Small intestine (tissue), 7 donors: ENCODE measurements at regions not wholly inside any gene's neighbourhood (a gene's known extent, or its start where the extent isn't known, plus 50 kb on each side); places are given as distances from the start of the nearest gene placed in this dataset.

Experiments
- DNase-seq, 2 donors: peaks; one replicate each; pipeline versions ENCODE4 v3.0.0 to v3.0.0-alpha.2; 2013
- FAIRE-seq: peaks from 2 replicates; lab custom pipeline; 2012; peaks lifted over from hg19 to GRCh38; lab: Jason Lieb, UNC
- H3K27ac ChIP-seq, 3 donors: one replicate each; pipeline ENCODE4 v1.5.1; 2013; ENCODE audit warnings: low read length in 2 of 3, mild to moderate bottlenecking in 2 of 3, control low read depth in 1 of 3, inconsistent platforms in 1 of 3, low read depth in 1 of 3, moderate library complexity in 1 of 3
- H3K27me3 ChIP-seq, 3 donors: one replicate each; pipeline ENCODE4 v1.6.1; 2013; ENCODE audit warnings: low read length in 3 of 3, inconsistent platforms in 1 of 3; ENCODE audit not compliant: control insufficient read depth in 3 of 3, insufficient read depth in 3 of 3
- H3K36me3 ChIP-seq, 3 donors: one replicate each; pipeline ENCODE4 v1.6.1; 2013; ENCODE audit warnings: low read length in 3 of 3, inconsistent platforms in 1 of 3, low read depth in 1 of 3, mild to moderate bottlenecking in 1 of 3, moderate library complexity in 1 of 3; ENCODE audit not compliant: control insufficient read depth in 3 of 3, insufficient read depth in 2 of 3
- H3K4me1 ChIP-seq, 3 donors: one replicate each; pipeline ENCODE4 v1.6.1; 2013; ENCODE audit warnings: low read length in 2 of 3, inconsistent platforms in 1 of 3, low read depth in 1 of 3, mild to moderate bottlenecking in 1 of 3, moderate library complexity in 1 of 3; ENCODE audit not compliant: control insufficient read depth in 3 of 3, insufficient read depth in 2 of 3
- H3K4me3 ChIP-seq, 3 donors: one replicate each; pipeline ENCODE4 v1.5.1; 2013; ENCODE audit warnings: low read length in 3 of 3, control low read depth in 1 of 3, inconsistent platforms in 1 of 3, low read depth in 1 of 3, mild to moderate bottlenecking in 1 of 3, moderate library complexity in 1 of 3
- H3K9me3 ChIP-seq, 2 donors: one replicate each; pipeline ENCODE4 v1.6.1; 2013; ENCODE audit warnings: low read depth in 1 of 2, low read length in 1 of 2; ENCODE audit not compliant: control insufficient read depth in 2 of 2, insufficient read depth in 1 of 2
- WGBS, 3 donors: extraction: QIAGEN DNeasy Blood & Tissue Kit; methylation state at CpG; one replicate each; pipeline ENCODE4 v1.1.7; 2013; 5-methylcytosine and 5-hydroxymethylcytosine counted together
- donor health status: healthy with polysubstance abuse.
- donor health status: control.
- donor health status: control.
- donor health status: Bipolar disorder and iron deficiency.
- donor health status: healthy.

- no peaks in the 10 kb centered on the region for H3K27me3 ChIP-seq
- peaks cover 0 to 3% (median 2%) of the 10 kb centered on the region in 3 donors for H3K4me1 ChIP-seq
- no peaks in the 10 kb centered on the region for H3K36me3 ChIP-seq
- DNase-seq (peak; percentile 24 to 72), FAIRE-seq (no peak)
- no peak overlapping the region for H3K4me3 ChIP-seq
- H3K9me3 ChIP-seq = no peaks in the 10 kb centered on the region
- no peak overlapping the region for H3K27ac ChIP-seq
- WGBS, 3 donors = 94 to 98% (median 95%) methylated on average over 2 of the region's 2 CpGs
Observed at GRCh38 chr9:16045651-16046280, 492.9 kb downstream of the CCDC171 start.

DNA sequence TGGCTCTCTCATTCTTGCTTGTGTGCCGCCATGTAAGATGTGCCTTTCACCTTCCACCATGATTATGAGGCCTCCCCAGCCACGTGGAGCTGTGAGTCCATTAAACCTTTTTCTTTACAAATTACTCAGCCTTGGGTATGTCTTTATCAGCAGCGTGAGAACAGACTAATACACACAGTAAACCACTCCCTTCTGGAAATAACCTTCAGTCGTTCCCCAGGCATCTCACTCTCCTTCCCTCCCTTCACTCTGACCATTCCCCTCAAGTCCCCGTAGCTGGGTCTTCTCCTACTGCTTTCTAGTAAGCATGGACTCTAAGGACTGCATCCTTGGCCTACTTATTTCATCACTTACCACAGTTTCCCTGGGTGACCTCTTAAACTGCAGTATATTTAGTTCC is 493.9 kb downstream of the CCDC171 start:
- Histone ChIP-seq H3K27me3 (no peaks in the 10 kb centered on the region), H3K36me3 (no peaks in the 10 kb centered on the region), H3K27ac (no peak overlapping the region), H3K4me3 (no peak overlapping the region), H3K4me1 (peaks cover 0 to 3% (median 2%) of the 10 kb centered on the region in 3 donors), H3K9me3 (no peaks in the 10 kb centered on the region)
- FAIRE-seq = no peak
- 23 to 46% (median 26%) methylated on average over 5 of the region's 5 CpGs for WGBS, 3 donors
- no peak for DNase-seq

DNA sequence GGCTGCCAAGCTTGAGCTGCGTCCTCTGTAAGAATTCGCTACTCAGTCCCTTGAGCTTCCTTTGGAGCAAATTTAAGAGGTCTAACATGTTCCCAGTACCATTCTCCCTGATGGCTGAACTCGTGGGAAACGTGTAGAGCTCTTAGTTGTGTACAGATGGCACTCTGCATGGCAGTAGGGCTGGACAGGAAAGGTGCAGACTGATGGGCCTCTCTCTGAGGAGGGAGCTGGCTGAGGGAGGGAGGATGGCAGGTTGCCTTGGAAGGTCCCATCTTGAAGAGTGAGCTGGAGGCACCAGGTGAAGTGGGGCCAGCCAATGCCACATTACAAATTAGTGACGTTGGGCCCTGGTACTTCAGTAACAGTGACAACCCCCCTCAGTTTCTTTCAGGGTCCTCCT is 495.3 kb downstream of the CCDC171 start:
- FAIRE-seq = no peak
- Histone ChIP-seq H3K36me3 (no peaks in the 10 kb centered on the region), H3K4me3 (no peak overlapping the region), H3K27ac (no peak overlapping the region), H3K9me3 (no peaks in the 10 kb centered on the region), H3K4me1 (peaks cover 0 to 3% (median 2%) of the 10 kb centered on the region in 3 donors), H3K27me3 (no peaks in the 10 kb centered on the region)
- WGBS, 3 donors = 83 to 87% (median 86%) methylated on average over 5 of the region's 5 CpGs
- DNase-seq = no peak

GRCh38 chr9:16052146-16052545 is 499.3 kb downstream of the CCDC171 start:
- no peak for FAIRE-seq
- no peak overlapping the region for H3K4me3 ChIP-seq
- no peak for DNase-seq
- H3K27me3 ChIP-seq = no peaks in the 10 kb centered on the region
- no peak overlapping the region for H3K27ac ChIP-seq
- H3K4me1 ChIP-seq = no peaks in the 10 kb centered on the region
- whole genome bisulfite sequencing, 3 donors = 87 to 95% (median 90%) methylated on average over 5 of the region's 5 CpGs
- H3K9me3 ChIP-seq = no peaks in the 10 kb centered on the region
- H3K36me3 ChIP-seq = no peaks in the 10 kb centered on the region

- H3K4me1 ChIP-seq = no peaks in the 10 kb centered on the region
- DNase-seq = no peak
- no peaks in the 10 kb centered on the region for H3K27me3 ChIP-seq
- H3K9me3 ChIP-seq = no peaks in the 10 kb centered on the region
- H3K4me3 ChIP-seq = no peak overlapping the region
- no peaks in the 10 kb centered on the region for H3K36me3 ChIP-seq
- H3K27ac ChIP-seq = no peak overlapping the region
- whole genome bisulfite sequencing, 3 donors = 88 to 95% (median 92%) methylated on average over 16 of the region's 16 CpGs
- no peak for FAIRE-seq
Observed at GRCh38 chr9:16052757-16053530, 500.1 kb downstream of the CCDC171 start.

DNA sequence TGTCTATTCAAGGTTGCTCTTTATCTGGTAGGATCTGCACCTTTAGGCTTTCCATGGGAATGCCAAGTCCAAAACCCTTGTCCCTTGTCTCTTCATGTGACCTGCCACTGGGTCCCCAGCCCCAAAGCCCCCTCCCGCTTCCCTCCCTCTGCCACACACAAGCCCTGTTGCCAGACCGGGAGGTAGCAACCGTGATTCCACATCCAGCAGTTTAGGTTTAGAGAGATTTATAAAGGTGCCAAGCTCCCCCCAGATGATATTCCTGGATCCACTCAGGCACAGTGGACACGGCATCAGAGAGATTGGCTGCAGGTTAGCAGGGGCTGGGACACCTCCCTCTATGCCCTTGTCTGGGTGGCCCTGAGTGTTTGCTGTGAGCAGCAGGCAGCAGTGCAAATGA is 504.7 kb downstream of the CCDC171 start:
- no peak overlapping the region for H3K4me3 ChIP-seq
- H3K27me3 ChIP-seq = no peaks in the 10 kb centered on the region
- H3K4me1 ChIP-seq = no peaks in the 10 kb centered on the region
- H3K9me3 ChIP-seq = no peaks in the 10 kb centered on the region
- WGBS, 3 donors = 85 to 91% (median 87%) methylated on average over 4 of the region's 4 CpGs
- no peak overlapping the region for H3K27ac ChIP-seq
- no peak for DNase-seq
- H3K36me3 ChIP-seq = no peaks in the 10 kb centered on the region
- FAIRE-seq = no peak

GRCh38 chr9:16058131-16058549 is 505.3 kb downstream of the CCDC171 start:
- DNase-seq (no peak), FAIRE-seq (no peak)
- no peaks in the 10 kb centered on the region for H3K9me3 ChIP-seq
- WGBS, 3 donors = 55 to 68% (median 55%) methylated on average over 7 of the region's 7 CpGs
- no peak overlapping the region for H3K4me3 ChIP-seq
- H3K27me3 ChIP-seq = no peaks in the 10 kb centered on the region
- H3K4me1 ChIP-seq = no peaks in the 10 kb centered on the region
- no peaks in the 10 kb centered on the region for H3K36me3 ChIP-seq
- H3K27ac ChIP-seq = no peak overlapping the region

DNA sequence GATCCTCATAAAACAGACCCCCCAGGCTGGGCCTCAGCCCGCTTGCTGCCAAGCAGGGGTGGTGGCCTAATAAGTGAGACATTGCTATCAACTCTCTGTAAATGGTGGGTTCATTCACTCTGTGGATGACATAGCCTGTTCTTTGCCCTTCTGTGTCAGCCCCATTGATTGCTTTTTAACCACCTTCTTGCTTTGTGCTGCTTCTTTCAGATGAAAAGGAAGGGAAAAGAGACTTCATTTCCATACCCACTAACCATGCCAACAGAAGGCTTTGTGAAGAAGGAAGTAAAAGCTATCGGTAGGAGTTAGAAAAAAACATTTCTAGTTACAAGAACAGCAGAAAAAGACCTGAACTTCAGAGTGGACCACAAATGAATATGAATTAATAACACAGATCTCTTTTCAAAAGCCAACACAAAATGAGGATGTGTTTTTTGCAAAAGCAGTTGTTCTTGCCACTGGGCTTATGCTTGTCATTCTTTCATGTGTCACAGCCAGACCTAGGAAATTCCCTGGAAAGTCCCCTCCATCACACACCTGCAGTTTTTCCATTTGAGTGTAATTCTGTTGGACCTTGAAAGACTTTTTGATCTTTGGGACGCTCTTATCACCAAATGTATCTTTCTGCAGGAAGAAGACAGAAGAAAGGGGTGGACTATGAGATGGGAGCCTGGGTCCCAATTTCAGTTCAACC is 507.7 kb downstream of the CCDC171 start:
- 40 to 56% (median 44%) methylated on average over 3 of the region's 3 CpGs for WGBS, 3 donors
- no peak for FAIRE-seq

More for the DNA sequence above, 507.7 kb downstream of the CCDC171 start:
- H3K4me1 ChIP-seq = no peaks in the 10 kb centered on the region
- DNase-seq = peak in 1 of 2 donors; percentile 45
- no peaks in the 10 kb centered on the region for H3K36me3 ChIP-seq
- H3K9me3 ChIP-seq = no peaks in the 10 kb centered on the region
- no peak overlapping the region for H3K4me3 ChIP-seq
- no peak overlapping the region for H3K27ac ChIP-seq
- H3K27me3 ChIP-seq = no peaks in the 10 kb centered on the region
